ENCODE measurements at regions not wholly inside any gene's neighbourhood (a gene's known extent, or its start where the extent isn't known, plus 50 kb on each side); places are given as distances from the start of the nearest gene placed in this dataset.

DNA sequence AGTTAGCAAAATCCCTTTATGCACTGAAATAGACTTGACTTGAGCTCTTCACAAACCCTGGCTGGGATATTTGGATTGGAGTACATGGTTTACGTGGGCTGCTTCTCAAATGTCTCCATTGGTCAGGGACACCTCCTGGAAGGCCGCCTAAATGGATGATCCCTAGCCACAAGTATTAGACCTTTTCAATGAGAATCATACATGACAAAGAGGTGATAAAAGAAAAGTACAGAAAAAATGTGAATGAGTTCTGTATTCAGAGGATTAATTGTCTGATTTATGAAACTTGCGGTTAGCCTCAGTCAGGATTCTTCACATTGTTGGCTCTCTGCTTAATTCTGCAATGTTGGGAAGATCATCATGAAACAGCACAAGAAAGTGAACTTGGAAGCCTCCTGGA lies 752.8 kb upstream of the ADAMTS16 start:
- TF ChIP-seq LEF1 (IDR thresholded peaks at IDR 0.05; ENCODE audit: borderline replicate concordance) (no peak), TARDBP (IDR thresholded peaks at IDR 0.05) (no peak), FOXK2 (IDR thresholded peaks at IDR 0.05) (no peak), SUZ12 (IDR thresholded peaks at IDR 0.05) (no peak), BHLHE40 (IDR thresholded peaks at IDR 0.05; ENCODE audit: borderline replicate concordance) (no peak), ELF4 (IDR thresholded peaks at IDR 0.05) (no peak), SP1 (IDR thresholded peaks at IDR 0.05) (no peak), FOXM1 (IDR thresholded peaks at IDR 0.05; ENCODE audit: borderline replicate concordance) (no peak), L3MBTL2 (conservative IDR thresholded peaks at IDR 0.05) (no peak), CTBP1 (IDR thresholded peaks at IDR 0.05; ENCODE audit: borderline replicate concordance) (no peak), ZNF384 (IDR thresholded peaks at IDR 0.05) (no peak), FOXA1 (IDR thresholded peaks at IDR 0.05) (no peak), HDGF (IDR thresholded peaks at IDR 0.05; ENCODE audit: borderline replicate concordance) (no peak), NFRKB (IDR thresholded peaks at IDR 0.05) (no peak), ARNT (IDR thresholded peaks at IDR 0.05) (no peak)
- TF ChIP-seq, protein P1, sequence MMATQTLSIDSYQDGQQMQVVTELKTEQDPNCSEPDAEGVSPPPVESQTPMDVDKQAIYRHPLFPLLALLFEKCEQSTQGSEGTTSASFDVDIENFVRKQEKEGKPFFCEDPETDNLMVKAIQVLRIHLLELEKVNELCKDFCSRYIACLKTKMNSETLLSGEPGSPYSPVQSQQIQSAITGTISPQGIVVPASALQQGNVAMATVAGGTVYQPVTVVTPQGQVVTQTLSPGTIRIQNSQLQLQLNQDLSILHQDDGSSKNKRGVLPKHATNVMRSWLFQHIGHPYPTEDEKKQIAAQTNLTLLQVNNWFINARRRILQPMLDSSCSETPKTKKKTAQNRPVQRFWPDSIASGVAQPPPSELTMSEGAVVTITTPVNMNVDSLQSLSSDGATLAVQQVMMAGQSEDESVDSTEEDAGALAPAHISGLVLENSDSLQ (IDR thresholded peaks at IDR 0.05) = no peak
- no peak for DNase-seq (ENCODE audit: extremely low spot score)
- POLR2A ChIA-PET = no interaction called here
- CTCF ChIA-PET = no interaction called here

DNA sequence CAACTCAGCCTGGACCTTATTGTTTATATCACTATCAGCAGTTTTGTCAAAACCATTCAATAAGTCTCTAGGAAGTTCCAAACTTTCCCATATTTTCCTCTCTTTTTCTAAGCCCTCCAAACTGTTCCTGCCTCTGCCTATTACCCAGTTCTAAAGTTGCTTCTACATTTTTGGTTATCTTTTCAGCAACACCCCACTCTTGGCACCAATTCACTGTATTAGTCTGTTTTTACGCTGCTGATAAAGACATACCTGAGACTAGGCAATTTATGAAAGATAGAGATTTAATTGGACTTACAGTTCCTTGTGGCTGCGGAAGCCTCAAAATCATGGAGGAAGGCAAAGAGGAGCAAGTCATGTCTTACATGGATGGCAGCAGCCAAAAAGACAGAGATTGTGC lies 744.4 kb upstream of the ADAMTS16 start:
- ChIA-PET CTCF (no interaction called here), POLR2A (no interaction called here)
- TF ChIP-seq CTBP1 (IDR thresholded peaks at IDR 0.05; ENCODE audit: borderline replicate concordance) = no peak
- no peak for TF ChIP-seq LEF1 (IDR thresholded peaks at IDR 0.05; ENCODE audit: borderline replicate concordance)
- no peak for TF ChIP-seq BHLHE40 (IDR thresholded peaks at IDR 0.05; ENCODE audit: borderline replicate concordance)
- no peak for TF ChIP-seq FOXM1 (IDR thresholded peaks at IDR 0.05; ENCODE audit: borderline replicate concordance)
- no peak for TF ChIP-seq NFRKB (IDR thresholded peaks at IDR 0.05)
- TF ChIP-seq ARNT (IDR thresholded peaks at IDR 0.05) = no peak
- TF ChIP-seq SUZ12 (IDR thresholded peaks at IDR 0.05) = no peak
- no peak for TF ChIP-seq HDGF (IDR thresholded peaks at IDR 0.05; ENCODE audit: borderline replicate concordance)
- no peak for TF ChIP-seq FOXK2 (IDR thresholded peaks at IDR 0.05)
- TF ChIP-seq ELF4 (IDR thresholded peaks at IDR 0.05) = no peak
- TF ChIP-seq, protein P1 (IDR thresholded peaks at IDR 0.05) = no peak
- TF ChIP-seq TARDBP (IDR thresholded peaks at IDR 0.05) = no peak
- no peak for TF ChIP-seq SP1 (IDR thresholded peaks at IDR 0.05)
- no peak for TF ChIP-seq ZNF384 (IDR thresholded peaks at IDR 0.05)
- TF ChIP-seq FOXA1 (IDR thresholded peaks at IDR 0.05) = no peak
- no peak for TF ChIP-seq L3MBTL2 (conservative IDR thresholded peaks at IDR 0.05)
- no peak for DNase-seq (ENCODE audit: extremely low spot score)

DNA sequence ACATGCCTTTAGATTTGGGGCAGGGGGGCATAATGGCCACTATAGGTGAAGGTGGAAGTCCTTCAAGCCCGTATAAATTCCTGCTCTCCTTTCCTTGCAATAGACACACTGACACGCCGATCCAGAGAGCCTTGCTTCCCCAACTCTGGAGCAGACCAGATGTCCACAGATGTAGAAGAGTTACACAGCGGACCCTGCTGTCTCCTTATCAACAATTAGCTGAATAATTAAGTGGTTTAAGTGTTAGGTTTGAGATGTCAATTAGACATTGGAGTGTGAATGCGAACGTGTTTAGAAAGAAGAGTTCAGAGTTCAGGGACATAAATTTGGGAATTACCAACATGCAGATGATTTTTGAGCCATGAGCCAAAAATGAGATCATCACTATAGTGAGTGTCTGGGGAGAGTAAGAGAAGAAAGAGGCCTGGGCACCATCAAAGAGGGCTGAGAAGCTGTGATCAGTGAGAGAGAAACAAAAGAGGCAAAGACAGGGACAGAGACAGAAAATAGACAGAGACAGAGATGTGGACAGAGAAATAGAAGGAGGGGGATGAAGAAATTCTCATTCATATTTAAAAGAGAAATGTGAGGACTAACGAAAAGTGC lies 734.4 kb upstream of the ADAMTS16 start:
- ChIA-PET POLR2A (no interaction called here), CTCF (no interaction called here)
- no peak for TF ChIP-seq NFRKB (IDR thresholded peaks at IDR 0.05)
- no peak for TF ChIP-seq ELF4 (IDR thresholded peaks at IDR 0.05)
- TF ChIP-seq SP1 (IDR thresholded peaks at IDR 0.05) = no peak
- no peak for TF ChIP-seq HDGF (IDR thresholded peaks at IDR 0.05; ENCODE audit: borderline replicate concordance)
- no peak for TF ChIP-seq ZNF384 (IDR thresholded peaks at IDR 0.05)
- no peak for TF ChIP-seq BHLHE40 (IDR thresholded peaks at IDR 0.05; ENCODE audit: borderline replicate concordance)
- TF ChIP-seq FOXK2 (IDR thresholded peaks at IDR 0.05) = no peak
- TF ChIP-seq, protein P1 (IDR thresholded peaks at IDR 0.05) = no peak
- TF ChIP-seq FOXM1 (IDR thresholded peaks at IDR 0.05; ENCODE audit: borderline replicate concordance) = no peak
- TF ChIP-seq LEF1 (IDR thresholded peaks at IDR 0.05; ENCODE audit: borderline replicate concordance) = no peak
- no peak for TF ChIP-seq TARDBP (IDR thresholded peaks at IDR 0.05)
- TF ChIP-seq SUZ12 (IDR thresholded peaks at IDR 0.05) = no peak
- TF ChIP-seq FOXA1 (IDR thresholded peaks at IDR 0.05) = no peak
- TF ChIP-seq ARNT (IDR thresholded peaks at IDR 0.05) = no peak
- no peak for TF ChIP-seq L3MBTL2 (conservative IDR thresholded peaks at IDR 0.05)
- no peak for TF ChIP-seq CTBP1 (IDR thresholded peaks at IDR 0.05; ENCODE audit: borderline replicate concordance)
- no peak for DNase-seq (ENCODE audit: extremely low spot score)

DNA sequence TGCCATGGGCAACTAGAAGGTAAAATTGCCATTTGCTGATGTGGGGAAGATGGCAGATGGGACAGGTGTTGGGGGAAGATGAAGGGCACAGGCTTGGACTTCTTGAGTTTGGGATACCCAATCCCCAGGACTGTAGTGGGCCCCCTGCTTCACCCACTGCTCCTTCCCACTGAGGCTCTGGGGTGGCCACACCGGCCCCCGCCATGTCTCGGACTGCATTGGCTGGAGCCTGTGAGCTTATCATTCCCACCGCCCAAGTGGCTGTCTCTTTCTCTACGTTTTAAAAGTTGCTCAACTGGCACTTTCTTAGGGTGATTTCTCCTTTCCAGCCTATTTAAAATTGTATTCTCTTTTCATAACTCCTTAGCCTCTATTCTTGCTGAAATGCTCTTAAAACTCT lies 730.0 kb upstream of the ADAMTS16 start:
- ChIA-PET CTCF (no interaction called here), POLR2A (no interaction called here)
- no peak for TF ChIP-seq NFRKB (IDR thresholded peaks at IDR 0.05)
- no peak for TF ChIP-seq L3MBTL2 (conservative IDR thresholded peaks at IDR 0.05)
- no peak for TF ChIP-seq LEF1 (IDR thresholded peaks at IDR 0.05; ENCODE audit: borderline replicate concordance)
- TF ChIP-seq HDGF (IDR thresholded peaks at IDR 0.05; ENCODE audit: borderline replicate concordance) = no peak
- TF ChIP-seq FOXK2 (IDR thresholded peaks at IDR 0.05) = no peak
- TF ChIP-seq, protein P1 (IDR thresholded peaks at IDR 0.05) = no peak
- DNase-seq (ENCODE audit: extremely low spot score) = no peak

DNA sequence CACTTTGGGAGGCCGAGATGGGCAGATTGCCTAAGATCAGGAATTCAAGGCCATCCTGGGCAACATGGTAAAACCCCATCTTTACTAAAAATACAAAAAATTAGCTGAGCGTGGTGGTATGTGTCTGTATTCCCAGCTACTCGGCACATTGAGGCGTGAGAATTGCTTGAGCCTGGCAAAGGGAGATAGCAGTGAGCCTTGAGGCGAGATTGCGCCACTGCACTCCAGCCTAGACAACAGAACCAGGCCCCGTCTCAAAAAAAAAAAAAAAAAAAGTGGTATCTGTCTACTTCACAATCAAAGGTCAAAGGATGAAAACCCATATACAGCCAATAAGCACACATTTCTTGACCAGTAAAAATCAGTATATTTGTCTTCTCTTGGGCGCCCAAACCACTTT lies 728.5 kb upstream of the ADAMTS16 start:
- POLR2A ChIA-PET = no interaction called here
- CTCF ChIA-PET = no interaction called here
- no peak for DNase-seq (ENCODE audit: extremely low spot score)
- no peak for TF ChIP-seq FOXK2 (IDR thresholded peaks at IDR 0.05)
- no peak for TF ChIP-seq ZNF384 (IDR thresholded peaks at IDR 0.05)
- no peak for TF ChIP-seq NFRKB (IDR thresholded peaks at IDR 0.05)
- TF ChIP-seq LEF1 (IDR thresholded peaks at IDR 0.05; ENCODE audit: borderline replicate concordance) = no peak
- TF ChIP-seq ELF4 (IDR thresholded peaks at IDR 0.05) = no peak
- no peak for TF ChIP-seq CTBP1 (IDR thresholded peaks at IDR 0.05; ENCODE audit: borderline replicate concordance)
- no peak for TF ChIP-seq SP1 (IDR thresholded peaks at IDR 0.05)
- no peak for TF ChIP-seq L3MBTL2 (conservative IDR thresholded peaks at IDR 0.05)
- TF ChIP-seq, protein P1 (IDR thresholded peaks at IDR 0.05) = no peak
- no peak for TF ChIP-seq TARDBP (IDR thresholded peaks at IDR 0.05)
- TF ChIP-seq BHLHE40 (IDR thresholded peaks at IDR 0.05; ENCODE audit: borderline replicate concordance) = no peak
- TF ChIP-seq SUZ12 (IDR thresholded peaks at IDR 0.05) = no peak
- TF ChIP-seq HDGF (IDR thresholded peaks at IDR 0.05; ENCODE audit: borderline replicate concordance) = no peak
- no peak for TF ChIP-seq FOXA1 (IDR thresholded peaks at IDR 0.05)
- TF ChIP-seq ARNT (IDR thresholded peaks at IDR 0.05) = no peak
- no peak for TF ChIP-seq FOXM1 (IDR thresholded peaks at IDR 0.05; ENCODE audit: borderline replicate concordance)

All from HEK293T (cell line).